Testis (tissue), 2 donors: ENCODE measurements at regions not wholly inside any gene's neighbourhood (a gene's known extent, or its start where the extent isn't known, plus 50 kb on each side); places are given as distances from the start of the nearest gene placed in this dataset.

Source experiments
- DNase-seq: peaks from one replicate; pipeline ENCODE4 v3.0.0-alpha.2; 2019
- H3K27ac ChIP-seq, 2 donors: fragments of 200-600 bp; sonication (generic); one replicate each; pipeline ENCODE4 v1.5.1; 2019
- H3K27me3 ChIP-seq: fragments of 200-600 bp; sonication (generic); one replicate; pipeline ENCODE4 v1.5.1; 2019
- H3K36me3 ChIP-seq: fragments of 200-600 bp; sonication (generic); one replicate; pipeline ENCODE4 v1.5.1; 2017; ENCODE audit warnings: low read depth; ENCODE audit errors: missing control alignments
- H3K4me1 ChIP-seq: fragments of 200-600 bp; sonication (generic); one replicate; pipeline ENCODE4 v1.5.1; 2019
- H3K4me3 ChIP-seq, 2 donors: fragments of 200-600 bp; sonication (generic); one replicate each; pipeline ENCODE4 v1.5.1; 2017 to 2019
- H3K9me3 ChIP-seq: fragments of 200-600 bp; sonication (generic); one replicate; pipeline ENCODE4 v1.5.1; 2017
- POLR2A ChIP-seq: fragments of 450-650 bp; IDR thresholded peaks from one replicate; pipeline ENCODE4 v1.6.1; 2017; ENCODE audit warnings: antibody characterized with exemption, mild to moderate bottlenecking, moderate library complexity
- WGBS, 2 donors: methylation state at CpG; one replicate each; pipeline ENCODE4 v1.1.5; 2018; 5-methylcytosine and 5-hydroxymethylcytosine counted together
- intact Hi-C: fragments of 100-400 bp; cut with DNase I; formaldehyde crosslinking; loops from one replicate; pipeline ENCODE4 v1.15.1; 2023; ENCODE audit warnings: low total_unique reads
- TF ChIP-seq, protein P1 (sequence below), 3 experiments: fragments of 450-650 bp in 2 of 3; fragments of 200-600 bp in 1 of 3; sonication (generic) in 1 of 3; IDR thresholded peaks; one replicate each; pipeline ENCODE4 v1.5.1; 2016 to 2019; ENCODE audit warnings: antibody characterized with exemption in 3 of 3, mild to moderate bottlenecking in 2 of 3, moderate library complexity in 1 of 3

GRCh38 chr1:14143777-14144176 is 443.8 kb downstream of the PRDM2 start:
- no peak overlapping the region for H3K27ac ChIP-seq
- TF ChIP-seq POLR2A = no peak
- TF ChIP-seq, protein P1, sequence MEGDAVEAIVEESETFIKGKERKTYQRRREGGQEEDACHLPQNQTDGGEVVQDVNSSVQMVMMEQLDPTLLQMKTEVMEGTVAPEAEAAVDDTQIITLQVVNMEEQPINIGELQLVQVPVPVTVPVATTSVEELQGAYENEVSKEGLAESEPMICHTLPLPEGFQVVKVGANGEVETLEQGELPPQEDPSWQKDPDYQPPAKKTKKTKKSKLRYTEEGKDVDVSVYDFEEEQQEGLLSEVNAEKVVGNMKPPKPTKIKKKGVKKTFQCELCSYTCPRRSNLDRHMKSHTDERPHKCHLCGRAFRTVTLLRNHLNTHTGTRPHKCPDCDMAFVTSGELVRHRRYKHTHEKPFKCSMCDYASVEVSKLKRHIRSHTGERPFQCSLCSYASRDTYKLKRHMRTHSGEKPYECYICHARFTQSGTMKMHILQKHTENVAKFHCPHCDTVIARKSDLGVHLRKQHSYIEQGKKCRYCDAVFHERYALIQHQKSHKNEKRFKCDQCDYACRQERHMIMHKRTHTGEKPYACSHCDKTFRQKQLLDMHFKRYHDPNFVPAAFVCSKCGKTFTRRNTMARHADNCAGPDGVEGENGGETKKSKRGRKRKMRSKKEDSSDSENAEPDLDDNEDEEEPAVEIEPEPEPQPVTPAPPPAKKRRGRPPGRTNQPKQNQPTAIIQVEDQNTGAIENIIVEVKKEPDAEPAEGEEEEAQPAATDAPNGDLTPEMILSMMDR (IDR thresholded peaks at IDR 0.05) = no peak
- 84 to 85% methylated on average over 5 of the region's 5 CpGs for WGBS, 2 donors

GRCh38 chr1:14148526-14148925 is 448.5 kb downstream of the PRDM2 start:
- H3K9me3 ChIP-seq = no peaks in the 10 kb centered on the region
- no peaks in the 10 kb centered on the region for H3K27me3 ChIP-seq
- no peak overlapping the region for H3K27ac ChIP-seq
- intact Hi-C loops = no loop called here
- H3K36me3 ChIP-seq = no peaks in the 10 kb centered on the region
- H3K4me1 ChIP-seq = no peaks in the 10 kb centered on the region
- 89 to 90% methylated on average over 2 of the region's 2 CpGs for WGBS, 2 donors
- no peak for DNase-seq
- no peak for TF ChIP-seq POLR2A
- TF ChIP-seq, protein P1 (IDR thresholded peaks at IDR 0.05) = no peak
- no peak overlapping the region for H3K4me3 ChIP-seq

More at GRCh38 chr1:14143777-14144176, 443.8 kb downstream of the PRDM2 start:
- Histone ChIP-seq H3K4me1 (peaks cover 8% of the 10 kb centered on the region), H3K9me3 (no peaks in the 10 kb centered on the region), H3K4me3 (no peak overlapping the region), H3K36me3 (no peaks in the 10 kb centered on the region), H3K27me3 (no peaks in the 10 kb centered on the region)
- intact Hi-C loops = no loop called here
- no peak for DNase-seq

DNA sequence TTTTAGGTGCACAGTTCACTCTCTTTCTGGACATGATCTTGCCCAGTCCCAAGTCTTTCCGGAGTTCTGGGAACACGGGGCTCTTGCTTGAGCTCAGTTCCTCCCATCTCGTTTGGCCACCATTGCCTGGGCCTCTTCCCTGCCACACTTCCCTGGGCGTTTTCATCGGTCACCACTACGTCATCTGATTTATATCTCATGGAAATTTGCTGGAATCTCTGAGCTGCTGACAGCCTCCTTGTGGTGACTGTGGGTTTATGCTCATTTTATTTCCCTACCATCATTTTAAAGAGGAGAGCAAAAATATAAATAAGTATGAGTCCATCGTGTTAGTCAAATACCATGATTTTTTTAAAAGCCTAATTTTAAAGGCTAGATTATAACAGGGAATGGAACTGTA is 449.1 kb upstream of the KAZN start:
- Histone ChIP-seq H3K4me1 (no peaks in the 10 kb centered on the region), H3K27ac (no peak overlapping the region), H3K4me3 (no peak overlapping the region), H3K27me3 (no peaks in the 10 kb centered on the region), H3K36me3 (no peaks in the 10 kb centered on the region), H3K9me3 (no peaks in the 10 kb centered on the region)
- no peak for TF ChIP-seq POLR2A
- TF ChIP-seq, protein P1 (IDR thresholded peaks at IDR 0.05) = no peak
- intact Hi-C loops = no loop called here
- DNase-seq = no peak
- 85 to 89% methylated on average over 7 of the region's 7 CpGs for WGBS, 2 donors

DNA sequence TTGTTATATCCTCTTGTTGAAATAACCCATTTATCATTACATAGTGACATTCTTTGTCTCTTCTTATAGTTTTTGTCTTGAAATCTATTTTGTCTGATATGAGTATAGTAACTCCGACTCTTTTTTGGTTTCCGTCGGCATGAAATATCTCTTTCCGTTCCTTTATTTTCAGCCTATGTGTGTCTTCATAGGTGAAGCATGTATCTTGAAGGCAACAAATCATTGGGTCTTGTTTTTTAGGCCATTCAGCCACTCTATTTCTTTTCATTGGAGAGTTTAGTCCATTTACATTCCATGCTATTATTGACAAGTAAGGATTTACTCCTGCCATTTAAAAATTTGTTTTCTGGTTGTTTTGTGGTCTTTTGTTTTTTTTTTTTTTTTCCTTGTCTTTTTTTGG is 441.9 kb upstream of the KAZN start:
- no peaks in the 10 kb centered on the region for H3K9me3 ChIP-seq
- no peaks in the 10 kb centered on the region for H3K4me1 ChIP-seq
- no peak for DNase-seq
- H3K27me3 ChIP-seq = no peaks in the 10 kb centered on the region
- H3K4me3 ChIP-seq = no peak overlapping the region
- H3K27ac ChIP-seq = no peak overlapping the region
- TF ChIP-seq POLR2A = no peak
- TF ChIP-seq, protein P1 (IDR thresholded peaks at IDR 0.05) = no peak
- intact Hi-C loops = no loop called here
- H3K36me3 ChIP-seq = no peaks in the 10 kb centered on the region
- WGBS, 2 donors = 91 to 96% methylated on average over 4 of the region's 4 CpGs

- Histone ChIP-seq H3K36me3 (no peaks in the 10 kb centered on the region), H3K27ac (no peak overlapping the region), H3K4me1 (no peaks in the 10 kb centered on the region), H3K4me3 (no peak overlapping the region), H3K27me3 (no peaks in the 10 kb centered on the region), H3K9me3 (no peaks in the 10 kb centered on the region)
- DNase-seq = no peak
- WGBS, 2 donors = 33 to 48% methylated on average over 2 of the region's 2 CpGs
- TF ChIP-seq, protein P1 (IDR thresholded peaks at IDR 0.05) = no peak
- no peak for TF ChIP-seq POLR2A
- intact Hi-C loops = no loop called here
These were observed 437.7 kb upstream of the KAZN start for GRCh38 chr1:14160781-14161180.
